ENCODE measurements at regions not wholly inside any gene's neighbourhood (a gene's known extent, or its start where the extent isn't known, plus 50 kb on each side); places are given as distances from the start of the nearest gene placed in this dataset.

DNA sequence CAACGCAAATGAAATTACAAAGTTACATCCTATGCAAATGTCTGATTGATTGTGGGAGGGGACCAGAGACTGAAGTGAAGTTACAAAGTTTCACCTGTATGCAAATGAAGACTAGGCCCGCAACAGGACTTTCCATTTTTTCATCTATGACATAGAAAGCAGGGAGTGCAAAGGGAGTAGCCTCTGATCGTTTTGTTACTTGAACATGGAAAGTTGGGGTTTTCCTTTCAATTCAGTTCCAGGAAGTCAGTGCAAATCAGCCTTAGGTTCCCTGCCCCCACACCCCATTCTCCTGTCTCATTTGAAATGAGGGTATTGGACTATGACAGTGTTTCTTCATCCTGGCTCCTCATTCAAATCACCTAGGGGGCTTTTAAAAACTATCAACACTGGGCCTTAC is 96.9 kb upstream of the HABP2 start:
- no peaks in the 10 kb centered on the region for H3K9me3 ChIP-seq
- H3K4me1 ChIP-seq: peaks cover 15% of the 10 kb centered on the region
- no peak for DNase-seq
- H3K36me3 ChIP-seq (replicated peaks in 1 of 2; ENCODE audit: insufficient read depth in 1 of 2, low read depth in 2 of 2): no peaks in the 10 kb centered on the region
- H3K27me3 ChIP-seq: no peaks in the 10 kb centered on the region
- no peak for TF ChIP-seq POLR2A (IDR thresholded peaks at IDR 0.05)
- TF ChIP-seq, protein P1, sequence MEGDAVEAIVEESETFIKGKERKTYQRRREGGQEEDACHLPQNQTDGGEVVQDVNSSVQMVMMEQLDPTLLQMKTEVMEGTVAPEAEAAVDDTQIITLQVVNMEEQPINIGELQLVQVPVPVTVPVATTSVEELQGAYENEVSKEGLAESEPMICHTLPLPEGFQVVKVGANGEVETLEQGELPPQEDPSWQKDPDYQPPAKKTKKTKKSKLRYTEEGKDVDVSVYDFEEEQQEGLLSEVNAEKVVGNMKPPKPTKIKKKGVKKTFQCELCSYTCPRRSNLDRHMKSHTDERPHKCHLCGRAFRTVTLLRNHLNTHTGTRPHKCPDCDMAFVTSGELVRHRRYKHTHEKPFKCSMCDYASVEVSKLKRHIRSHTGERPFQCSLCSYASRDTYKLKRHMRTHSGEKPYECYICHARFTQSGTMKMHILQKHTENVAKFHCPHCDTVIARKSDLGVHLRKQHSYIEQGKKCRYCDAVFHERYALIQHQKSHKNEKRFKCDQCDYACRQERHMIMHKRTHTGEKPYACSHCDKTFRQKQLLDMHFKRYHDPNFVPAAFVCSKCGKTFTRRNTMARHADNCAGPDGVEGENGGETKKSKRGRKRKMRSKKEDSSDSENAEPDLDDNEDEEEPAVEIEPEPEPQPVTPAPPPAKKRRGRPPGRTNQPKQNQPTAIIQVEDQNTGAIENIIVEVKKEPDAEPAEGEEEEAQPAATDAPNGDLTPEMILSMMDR (IDR thresholded peaks at IDR 0.05): no peak
- ATAC-seq: no peak
- H3K4me3 ChIP-seq: no peak overlapping the region
- no peak overlapping the region for H3K27ac ChIP-seq
- WGBS, 2 donors: 45 to 69% methylated on average over 3 of the region's 3 CpGs
- intact Hi-C loops (cut with DNase I): no loop called here

DNA sequence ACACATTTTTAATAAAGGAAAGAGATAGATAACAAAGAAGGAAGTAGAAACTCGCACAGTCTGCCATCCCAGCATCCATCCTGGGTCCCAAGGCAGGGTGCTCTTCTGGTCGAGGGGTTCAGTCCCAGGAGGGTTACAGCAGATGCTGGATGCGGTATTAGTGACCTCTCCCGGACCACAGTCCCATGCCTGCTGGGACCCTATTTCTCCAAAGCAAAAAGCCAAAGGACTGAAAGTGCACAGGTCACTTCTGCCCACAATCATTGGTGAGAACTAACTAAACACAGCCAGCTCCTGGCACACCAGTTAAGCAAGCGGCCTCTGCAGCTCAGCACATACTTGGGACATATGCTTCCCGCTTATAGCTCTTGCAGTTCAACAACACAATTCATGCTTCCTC is 96.1 kb upstream of the HABP2 start:
- Histone ChIP-seq H3K4me1 (peaks cover 15% of the 10 kb centered on the region), H3K4me3 (no peak overlapping the region), H3K27ac (no peak overlapping the region), H3K36me3 (replicated peaks in 1 of 2; ENCODE audit: insufficient read depth in 1 of 2, low read depth in 2 of 2) (no peaks in the 10 kb centered on the region), H3K9me3 (no peaks in the 10 kb centered on the region), H3K27me3 (no peaks in the 10 kb centered on the region)
- ATAC-seq (no peak), DNase-seq (no peak)
- intact Hi-C loops (cut with DNase I): no loop called here
- TF ChIP-seq, protein P1 (IDR thresholded peaks at IDR 0.05): no peak
- no peak for TF ChIP-seq POLR2A (IDR thresholded peaks at IDR 0.05)
- WGBS, 2 donors: 91 to 97% methylated on average over 6 of the region's 6 CpGs

DNA sequence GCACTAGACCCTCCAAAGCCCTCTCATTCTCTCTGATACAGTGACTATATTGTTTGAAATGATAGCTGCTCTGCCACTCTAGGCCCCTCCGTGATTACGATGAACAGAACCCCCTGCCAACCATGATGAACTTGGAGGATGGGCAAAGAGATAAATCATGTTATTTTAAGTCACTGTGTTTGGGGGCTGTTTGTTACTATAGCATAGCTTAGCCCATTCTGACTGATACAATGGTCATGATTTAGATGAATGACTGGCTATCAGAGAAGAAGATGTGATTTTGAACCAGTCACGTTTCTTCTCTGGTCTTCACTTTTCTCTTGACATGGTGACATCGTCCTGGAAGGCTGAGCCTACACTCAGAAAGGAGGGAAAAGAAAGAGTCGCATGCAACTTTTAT is 95.4 kb upstream of the HABP2 start:
- no peak overlapping the region for H3K27ac ChIP-seq
- no peak for ATAC-seq
- peaks cover 15% of the 10 kb centered on the region for H3K4me1 ChIP-seq
- no peaks in the 10 kb centered on the region for H3K27me3 ChIP-seq
- no peak for DNase-seq
- TF ChIP-seq, protein P1 (IDR thresholded peaks at IDR 0.05): no peak
- no peak for TF ChIP-seq POLR2A (IDR thresholded peaks at IDR 0.05)
- 82 to 85% methylated on average over 4 to 5 of the region's 5 CpGs for WGBS, 2 donors
- no peaks in the 10 kb centered on the region for H3K36me3 ChIP-seq (replicated peaks in 1 of 2; ENCODE audit: insufficient read depth in 1 of 2, low read depth in 2 of 2)
- intact Hi-C loops (cut with DNase I): no loop called here
- H3K9me3 ChIP-seq: no peaks in the 10 kb centered on the region
- H3K4me3 ChIP-seq: no peak overlapping the region

DNA sequence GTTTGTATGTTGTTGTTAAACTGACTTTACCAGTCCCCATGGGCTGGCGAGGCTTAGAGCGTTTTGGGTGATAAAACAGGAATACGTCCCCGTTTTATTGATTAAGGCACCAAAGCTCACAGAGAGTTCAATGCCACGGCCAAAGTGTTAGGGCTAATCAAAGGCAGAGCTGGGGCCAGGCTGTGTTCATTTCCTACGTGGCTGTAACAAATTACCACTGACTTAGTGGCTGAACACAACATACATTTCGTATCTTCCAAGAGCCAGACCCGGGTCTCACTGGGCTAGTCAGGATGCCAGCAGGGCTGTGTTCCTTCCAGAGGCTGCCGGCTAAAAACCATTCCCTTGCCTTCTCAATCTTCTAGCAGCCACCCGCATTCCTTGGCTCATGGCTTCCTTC is 94.4 kb upstream of the HABP2 start:
- TF ChIP-seq POLR2A (IDR thresholded peaks at IDR 0.05): no peak
- TF ChIP-seq, protein P1 (IDR thresholded peaks at IDR 0.05): no peak
- no peak for DNase-seq
- WGBS, 2 donors: 63 to 64% methylated on average over 10 of the region's 10 CpGs
- Histone ChIP-seq H3K9me3 (no peaks in the 10 kb centered on the region), H3K36me3 (replicated peaks in 1 of 2; ENCODE audit: insufficient read depth in 1 of 2, low read depth in 2 of 2) (no peaks in the 10 kb centered on the region), H3K4me1 (peaks cover 16% of the 10 kb centered on the region), H3K27me3 (no peaks in the 10 kb centered on the region), H3K27ac (no peak overlapping the region), H3K4me3 (no peak overlapping the region)
- intact Hi-C loops (cut with DNase I): no loop called here
- no peak for ATAC-seq

DNA sequence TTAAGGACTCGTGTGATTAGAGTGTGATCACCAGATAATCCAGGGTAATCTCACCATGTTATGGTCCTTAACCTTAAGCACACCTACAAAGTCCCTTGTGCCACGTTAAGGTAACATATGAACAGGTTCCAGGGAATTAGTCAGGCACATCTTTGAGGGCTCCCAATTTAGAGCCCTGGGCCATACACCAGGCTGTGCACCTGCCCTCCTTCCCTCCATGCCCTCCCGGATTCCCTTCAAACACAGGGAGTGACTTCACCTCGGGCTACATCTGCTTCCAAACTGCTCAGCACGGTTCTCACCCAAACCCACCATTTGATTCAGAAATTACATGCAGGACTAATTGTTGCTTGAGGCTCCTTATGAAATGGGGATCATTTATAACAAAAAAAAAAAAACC is 93.9 kb upstream of the HABP2 start:
- Histone ChIP-seq H3K27ac (no peak overlapping the region), H3K4me3 (no peak overlapping the region), H3K36me3 (replicated peaks in 1 of 2; ENCODE audit: insufficient read depth in 1 of 2, low read depth in 2 of 2) (no peaks in the 10 kb centered on the region), H3K4me1 (peaks cover 17% of the 10 kb centered on the region), H3K27me3 (no peaks in the 10 kb centered on the region), H3K9me3 (no peaks in the 10 kb centered on the region)
- DNase-seq (no peak), ATAC-seq (no peak)
- no peak for TF ChIP-seq POLR2A (IDR thresholded peaks at IDR 0.05)
- TF ChIP-seq, protein P1 (IDR thresholded peaks at IDR 0.05): no peak
- intact Hi-C loops (cut with DNase I): no loop called here
- WGBS, 2 donors: 85 to 88% methylated on average over 5 of the region's 5 CpGs

All from body of pancreas (tissue), 4 donors.